ENCODE measurements at regions not wholly inside any gene's neighbourhood (a gene's known extent, or its start where the extent isn't known, plus 50 kb on each side); places are given as distances from the start of the nearest gene placed in this dataset.

GRCh38 chr6:14671937-14672336 is 554.4 kb downstream of the CD83 start:
- TF ChIP-seq POLR2A (IDR thresholded peaks at IDR 0.05) (no peak), CTCF (IDR thresholded peaks at IDR 0.05) (no peak), POLR2AphosphoS5 (IDR thresholded peaks at IDR 0.05) (no peak)

All from upper lobe of left lung (tissue), 4 donors.